Head of caudate nucleus (tissue), 42 donors: ENCODE measurements at regions not wholly inside any gene's neighbourhood (a gene's known extent, or its start where the extent isn't known, plus 50 kb on each side); places are given as distances from the start of the nearest gene placed in this dataset.

Source experiments
- DNase-seq, 42 donors: peaks; one replicate each; pipeline versions ENCODE4 v3.0.0 to v3.0.0-alpha.2; 2020 to 2021; ENCODE audit warnings: mixed read lengths in 7 of 42
- intact Hi-C: fragments of 100-400 bp; cut with DNase I; formaldehyde crosslinking; loops from one replicate; pipeline ENCODE4 v1.15.0; 2022

- no peak for DNase-seq
- intact Hi-C loops, result no loop called here
These were observed 465.2 kb downstream of the CENPC start for GRCh38 chr4:67080046-67080557.

GRCh38 chr4:67071641-67072040 lies 473.7 kb downstream of the CENPC start:
- no peak for DNase-seq
- intact Hi-C loops, result no loop called here

- intact Hi-C loops, result no loop called here
- DNase-seq, result no peak
These were observed 490.0 kb downstream of the CENPC start for GRCh38 chr4:67055319-67055718.

GRCh38 chr4:67054896-67055295 lies 490.4 kb downstream of the CENPC start:
- intact Hi-C loops, result no loop called here
- DNase-seq, result no peak

DNA sequence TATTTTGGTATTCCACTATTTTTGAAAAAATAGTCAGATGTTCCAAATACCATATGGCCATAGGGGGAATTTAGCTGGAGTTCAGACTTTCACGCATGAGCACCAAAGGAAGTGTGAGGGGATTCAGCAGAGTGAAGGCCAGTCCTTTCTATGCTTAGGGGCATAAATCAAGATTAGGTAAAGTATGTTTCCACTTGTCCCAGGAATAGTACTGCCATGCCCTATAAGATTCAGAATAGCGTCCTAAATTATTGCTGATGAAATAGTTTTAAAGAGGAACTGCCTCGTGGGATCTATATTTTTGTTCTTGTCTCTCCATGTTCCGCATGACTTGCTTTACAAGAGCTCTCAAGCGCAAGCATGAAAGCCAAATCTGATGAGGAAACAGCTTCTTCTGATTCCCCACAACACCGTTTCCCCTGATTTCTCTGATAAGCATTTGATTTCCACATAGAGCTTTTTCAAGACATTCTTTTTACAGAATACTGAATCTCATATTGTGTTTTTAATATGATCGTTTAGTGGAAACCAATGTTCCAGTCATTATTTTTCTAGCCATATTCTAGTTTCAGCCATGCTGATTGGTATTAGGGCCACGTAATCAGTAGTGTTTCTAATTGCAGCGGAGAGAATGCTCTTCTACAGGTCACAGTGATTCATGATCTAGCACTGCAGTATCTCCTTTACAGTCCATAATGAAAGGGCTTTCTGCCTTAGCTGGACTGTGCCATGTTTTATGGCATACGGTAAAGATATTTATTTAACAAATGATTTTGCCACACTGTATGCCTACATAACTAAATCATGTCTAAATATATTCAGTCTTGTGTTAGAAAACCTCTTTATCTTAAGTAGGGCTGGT lies 492.3 kb downstream of the CENPC start:
- intact Hi-C loops, result no loop called here
- no peak for DNase-seq

- intact Hi-C loops, result no loop called here
These were observed 494.1 kb downstream of the CENPC start for GRCh38 chr4:67051000-67051789.

DNA sequence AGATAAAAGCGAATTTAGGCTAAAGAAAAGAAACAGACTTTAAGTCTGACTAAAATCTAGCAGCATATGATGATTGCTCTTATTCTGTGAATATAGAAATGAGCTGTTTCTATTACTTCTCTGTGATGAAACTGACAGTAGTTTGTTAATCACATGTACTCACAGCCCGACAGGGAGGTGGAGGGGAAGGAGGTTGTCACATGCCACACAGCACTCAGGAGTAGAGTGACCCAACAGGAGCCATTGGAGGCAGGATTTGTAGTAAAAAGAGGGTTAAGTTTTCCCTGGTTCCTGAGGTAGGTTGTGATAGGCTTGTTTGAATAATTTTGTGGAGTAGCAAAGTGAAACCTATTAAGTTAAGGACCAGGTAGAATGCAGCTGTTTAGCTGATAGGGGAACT lies 495.9 kb downstream of the CENPC start:
- intact Hi-C loops, result no loop called here
- no peak for DNase-seq

More at GRCh38 chr4:67051000-67051789, 494.1 kb downstream of the CENPC start:
- DNase-seq, result no peak

- no peak for DNase-seq
- intact Hi-C loops, result no loop called here
These were observed 496.8 kb downstream of the CENPC start for GRCh38 chr4:67048530-67048929.

- intact Hi-C loops, result no loop called here
- DNase-seq, result no peak
These were observed 505.0 kb downstream of the CENPC start for GRCh38 chr4:67040315-67040714.

DNA sequence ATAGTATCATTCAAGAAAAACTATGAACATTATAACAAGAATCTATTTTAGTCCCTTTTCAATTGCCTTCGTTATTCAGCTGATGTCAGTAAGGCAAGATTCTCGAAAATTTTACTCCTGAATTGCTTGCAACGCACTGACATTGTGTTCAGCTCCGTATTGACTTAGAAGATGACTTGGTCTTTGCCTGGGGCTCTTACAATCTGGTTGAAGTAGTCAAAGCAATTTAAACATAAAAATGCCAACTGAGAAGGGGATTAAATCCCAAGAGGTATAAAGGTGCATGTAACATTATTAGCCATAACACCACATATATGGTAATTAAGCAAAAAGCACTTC lies 507.1 kb downstream of the CENPC start:
- intact Hi-C loops, result no loop called here
- DNase-seq, result no peak

DNA sequence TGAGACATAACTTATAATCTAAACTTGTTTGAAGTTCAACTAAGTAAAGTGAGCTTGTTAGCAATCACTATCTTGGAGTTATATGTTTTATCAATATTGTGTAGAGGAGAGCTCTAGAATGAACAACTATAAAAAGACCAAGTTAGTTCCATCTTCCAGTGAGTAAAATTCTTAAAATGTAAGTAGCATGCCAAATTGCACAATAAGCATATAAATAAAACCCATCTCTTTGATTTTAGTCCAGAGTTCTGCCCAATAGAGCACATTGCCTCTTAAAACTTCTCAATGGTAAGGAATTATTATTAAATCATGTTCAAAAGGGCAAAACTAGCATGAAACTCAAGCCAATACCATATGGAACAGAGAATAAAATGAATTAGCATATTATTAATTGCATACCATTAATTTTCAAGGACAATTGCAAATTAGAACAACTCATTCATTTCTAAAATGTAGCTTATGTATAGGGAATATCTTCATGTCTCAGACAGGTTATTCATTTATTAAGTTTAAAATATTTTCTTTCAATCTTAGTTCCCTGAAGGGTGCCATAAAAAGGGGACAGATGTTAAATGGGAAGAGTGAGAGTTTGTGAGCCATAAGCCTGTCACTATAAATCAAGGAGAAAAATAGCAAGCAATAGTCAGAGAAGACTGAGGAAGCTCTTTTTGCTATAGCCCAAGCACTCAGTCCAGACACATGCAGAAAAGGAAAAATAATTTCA lies 507.6 kb downstream of the CENPC start:
- DNase-seq, result no peak
- intact Hi-C loops, result no loop called here

GRCh38 chr4:67036791-67037190 lies 508.5 kb downstream of the CENPC start:
- DNase-seq, result no peak
- intact Hi-C loops, result no loop called here

DNA sequence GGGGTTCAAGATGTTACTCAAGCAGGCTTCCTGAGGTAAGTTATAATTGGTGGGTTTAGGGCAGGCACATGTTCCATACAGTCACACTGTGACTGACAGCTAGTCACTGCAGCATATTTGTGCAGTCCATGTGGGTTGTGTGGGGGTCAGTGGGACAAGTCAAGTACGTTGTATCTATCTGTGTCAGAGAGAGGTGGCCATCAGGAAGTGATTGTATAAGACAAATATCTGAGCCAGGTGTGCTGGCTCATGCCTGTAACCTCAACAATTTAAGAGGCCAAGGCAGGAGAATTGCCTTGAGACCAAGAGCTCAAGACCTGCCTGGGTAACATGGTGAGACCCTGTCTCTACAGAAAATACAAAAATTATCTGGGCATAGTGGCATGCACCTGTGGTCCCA lies 509.3 kb downstream of the CENPC start:
- intact Hi-C loops, result no loop called here
- no peak for DNase-seq

- intact Hi-C loops, result no loop called here
- DNase-seq, result no peak
These were observed 509.8 kb downstream of the CENPC start for GRCh38 chr4:67035501-67035900.

DNA sequence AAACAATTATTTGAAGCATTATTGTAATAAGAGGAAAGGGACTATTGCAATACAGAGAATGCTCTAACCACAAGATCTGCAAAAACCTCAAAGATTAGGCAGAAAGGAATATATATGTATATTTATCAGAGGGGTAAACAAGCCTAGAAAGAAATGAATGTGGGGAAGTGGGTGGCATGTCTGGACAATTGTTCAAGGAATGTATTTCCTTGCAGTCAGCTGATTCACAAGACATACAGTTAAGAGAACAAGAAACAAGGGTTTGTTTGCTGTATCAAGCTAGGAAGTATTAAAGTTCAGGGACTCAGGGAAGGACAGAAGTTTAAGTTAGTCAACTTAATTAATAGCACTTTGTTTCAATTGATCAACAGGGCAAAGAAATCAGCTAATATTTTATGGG lies 514.7 kb downstream of the CENPC start:
- intact Hi-C loops, result no loop called here

DNA sequence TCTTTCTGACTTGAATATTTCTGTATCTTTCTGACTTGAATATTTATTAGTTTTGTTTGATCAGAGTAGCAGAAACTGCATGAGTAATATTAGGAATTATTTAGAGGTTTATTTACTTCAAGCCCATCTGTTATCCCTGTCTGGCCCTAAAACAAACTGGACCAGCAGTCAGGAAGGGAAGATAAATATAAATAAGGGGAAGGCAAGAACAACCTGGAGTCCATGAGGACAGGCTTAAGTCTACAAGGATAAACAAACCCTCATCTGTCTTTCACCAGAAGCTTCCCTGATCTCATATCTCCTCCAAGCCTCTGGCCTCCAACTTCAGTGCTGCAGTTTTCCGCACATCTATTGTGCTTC lies 524.9 kb downstream of the CENPC start:
- no peak for DNase-seq
- intact Hi-C loops, result no loop called here

More for the DNA sequence above, 514.7 kb downstream of the CENPC start:
- no peak for DNase-seq

- intact Hi-C loops, result no loop called here
- no peak for DNase-seq
These were observed 525.4 kb downstream of the CENPC start for GRCh38 chr4:67019686-67020437.

- no peak for DNase-seq
- intact Hi-C loops, result no loop called here
These were observed 530.7 kb downstream of the CENPC start for GRCh38 chr4:67014592-67014991.

- DNase-seq, result no peak
- intact Hi-C loops, result no loop called here
These were observed 538.5 kb downstream of the CENPC start for GRCh38 chr4:67006791-67007190.
